Effector memory CD4-positive, alpha-beta T cell (primary cell): ENCODE measurements at regions not wholly inside any gene's neighbourhood (a gene's known extent, or its start where the extent isn't known, plus 50 kb on each side); places are given as distances from the start of the nearest gene placed in this dataset.

Source experiments
- DNase-seq, 3 donors: peaks; one replicate each; pipeline ENCODE4 v3.0.0-alpha.2; 2020
- H3K27ac ChIP-seq: 2 replicates; pipeline ENCODE4 v1.7.0; 2013; ENCODE audit warnings: mild to moderate bottlenecking, low read length, moderate library complexity; ENCODE audit not compliant: insufficient read depth, poor library complexity, severe bottlenecking
- H3K27me3 ChIP-seq: replicated peaks from 2 replicates; pipeline ENCODE4 v1.7.0; 2013; ENCODE audit warnings: mild to moderate bottlenecking, low read length; ENCODE audit not compliant: insufficient read depth, control insufficient read depth, poor library complexity, severe bottlenecking
- H3K36me3 ChIP-seq: 2 replicates; pipeline ENCODE4 v1.7.0; 2013; ENCODE audit warnings: mild to moderate bottlenecking, low read length, moderate library complexity; ENCODE audit not compliant: control insufficient read depth, insufficient read depth
- H3K4me1 ChIP-seq: 2 replicates; pipeline ENCODE4 v1.7.0; 2013; ENCODE audit warnings: low read length, mild to moderate bottlenecking; ENCODE audit not compliant: control insufficient read depth, insufficient read depth, poor library complexity, severe bottlenecking
- H3K4me3 ChIP-seq: 2 replicates; pipeline ENCODE4 v1.7.0; 2013; ENCODE audit warnings: low read length, low read depth, mild to moderate bottlenecking; ENCODE audit not compliant: insufficient read depth, poor library complexity, severe bottlenecking
- H3K9me3 ChIP-seq: 2 replicates; pipeline ENCODE4 v1.7.0; 2013; ENCODE audit warnings: mild to moderate bottlenecking, low read length, moderate library complexity; ENCODE audit not compliant: control insufficient read depth

DNA sequence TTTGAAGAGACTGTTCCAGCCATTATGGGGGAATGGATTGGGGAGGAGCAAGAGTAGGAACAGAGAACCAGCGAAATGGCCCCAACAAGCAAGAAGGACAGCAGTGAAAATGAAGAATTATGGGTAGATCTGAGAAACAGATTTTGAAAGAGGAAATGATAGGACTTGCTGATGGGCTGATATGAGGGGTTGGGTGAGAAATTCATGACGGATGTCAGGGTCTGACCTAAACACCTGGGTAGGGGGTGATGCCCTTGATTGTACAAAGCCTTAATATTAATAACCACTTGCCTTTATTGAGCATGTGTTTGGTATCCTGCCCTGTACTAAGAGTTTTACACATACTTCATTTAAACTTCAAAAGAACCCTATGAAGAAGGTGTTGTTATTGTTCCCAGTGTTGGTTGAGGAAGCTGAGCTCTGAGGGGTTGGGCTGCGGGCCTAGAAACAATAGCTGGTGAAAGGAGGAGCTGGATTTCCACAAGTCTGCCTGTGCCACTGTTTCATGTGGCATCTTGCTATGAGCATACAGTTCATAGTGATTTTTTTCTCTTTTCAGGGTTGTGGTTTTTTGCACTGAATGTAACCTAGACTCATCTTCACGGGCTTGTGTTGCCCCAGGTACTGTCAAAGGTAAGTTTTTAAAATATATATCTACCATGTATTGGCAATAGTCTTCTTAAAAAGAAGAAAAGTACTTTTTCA lies 61.1 kb upstream of the TNRC6B start:
- H3K27ac ChIP-seq = peak overlapping the region; percentile 35
- H3K9me3 ChIP-seq = no peaks in the 10 kb centered on the region
- peaks cover 19% of the 10 kb centered on the region for H3K4me1 ChIP-seq
- H3K4me3 ChIP-seq = no peak overlapping the region
- peak; percentile 19 to 50 (median 30) for DNase-seq
- H3K36me3 ChIP-seq = no peaks in the 10 kb centered on the region
- H3K27me3 ChIP-seq = no peaks in the 10 kb centered on the region

DNA sequence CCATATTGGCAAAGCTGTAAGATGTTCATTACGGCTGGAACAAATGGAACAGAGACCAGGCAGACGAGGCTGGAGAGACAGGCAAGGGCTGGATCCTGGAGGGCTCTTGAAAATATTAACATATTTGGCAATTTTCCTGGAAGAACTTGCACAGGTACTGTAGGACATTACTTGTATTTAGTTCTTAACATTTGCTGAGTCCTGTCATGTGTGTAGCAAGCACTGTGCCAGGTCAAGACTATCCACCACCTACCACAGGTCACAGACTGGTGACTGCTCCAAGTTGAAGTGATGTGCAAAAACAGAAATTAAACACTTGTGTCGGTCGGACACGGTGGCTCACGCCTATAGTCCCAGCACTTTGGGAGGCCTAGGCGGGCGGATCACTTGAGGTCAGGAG lies 58.7 kb upstream of the TNRC6B start:
- H3K9me3 ChIP-seq = no peaks in the 10 kb centered on the region
- H3K27me3 ChIP-seq = no peaks in the 10 kb centered on the region
- H3K27ac ChIP-seq = no peak overlapping the region
- H3K4me1 ChIP-seq = peaks cover 19% of the 10 kb centered on the region
- no peaks in the 10 kb centered on the region for H3K36me3 ChIP-seq
- DNase-seq = no peak
- H3K4me3 ChIP-seq = no peak overlapping the region

GRCh38 chr22:40120848-40121247 lies 56.9 kb upstream of the TNRC6B start:
- Histone ChIP-seq H3K27me3 (no peaks in the 10 kb centered on the region), H3K4me3 (no peak overlapping the region), H3K9me3 (no peaks in the 10 kb centered on the region), H3K27ac (no peak overlapping the region), H3K36me3 (peaks cover 5% of the 10 kb centered on the region), H3K4me1 (peaks cover 18% of the 10 kb centered on the region)
- no peak for DNase-seq

- H3K27ac ChIP-seq = no peak overlapping the region
- no peak for DNase-seq
- H3K27me3 ChIP-seq = no peaks in the 10 kb centered on the region
- H3K4me1 ChIP-seq = peaks cover 12% of the 10 kb centered on the region
- H3K9me3 ChIP-seq = no peaks in the 10 kb centered on the region
- H3K36me3 ChIP-seq = peaks cover 5% of the 10 kb centered on the region
- H3K4me3 ChIP-seq = no peak overlapping the region
These were observed 56.3 kb upstream of the TNRC6B start for GRCh38 chr22:40121461-40121860.

GRCh38 chr22:40122792-40123191 lies 54.9 kb upstream of the TNRC6B start:
- Histone ChIP-seq H3K9me3 (no peaks in the 10 kb centered on the region), H3K27me3 (no peaks in the 10 kb centered on the region), H3K36me3 (peaks cover 12% of the 10 kb centered on the region), H3K4me1 (no peaks in the 10 kb centered on the region), H3K27ac (no peak overlapping the region), H3K4me3 (no peak overlapping the region)
- no peak for DNase-seq

- Histone ChIP-seq H3K4me1 (no peaks in the 10 kb centered on the region), H3K27ac (no peak overlapping the region), H3K27me3 (no peaks in the 10 kb centered on the region), H3K36me3 (peaks cover 17% of the 10 kb centered on the region), H3K9me3 (no peaks in the 10 kb centered on the region), H3K4me3 (no peak overlapping the region)
- DNase-seq = no peak
These were observed 54.3 kb upstream of the TNRC6B start for GRCh38 chr22:40123387-40123786.
